ENCODE measurements at regions not wholly inside any gene's neighbourhood (a gene's known extent, or its start where the extent isn't known, plus 50 kb on each side); places are given as distances from the start of the nearest gene placed in this dataset.

- in situ Hi-C loops (cut with MboI) (no loop called here), intact Hi-C loops (cut with micrococcal nuclease) (no loop called here)
- Histone ChIP-seq H3K9me3 (replicated peaks; ENCODE audit: control insufficient read depth, insufficient read depth, low read depth, low read length) (no peaks in the 10 kb centered on the region), H3K79me2 (ENCODE audit: control insufficient read depth, insufficient read depth, low read length) (no peaks in the 10 kb centered on the region), H3K9me1 (ENCODE audit: control insufficient read depth, insufficient read depth, low read length) (no peaks in the 10 kb centered on the region), H2AFZ (ENCODE audit: low read depth, low read length) (no peak overlapping the region), H3K4me1 (replicated peaks in 1 of 2; ENCODE audit: control insufficient read depth in 2 of 2, insufficient read depth in 2 of 2, low read length in 2 of 2) (no peaks in the 10 kb centered on the region), H3K36me3 (ENCODE audit: control insufficient read depth, insufficient read depth, low read length) (no peaks in the 10 kb centered on the region), H3K9ac (ENCODE audit: insufficient read depth in 1 of 2, low read depth in 2 of 2, low read length in 2 of 2) (no peak overlapping the region), H3K27me3 (ENCODE audit: control insufficient read depth in 2 of 2, insufficient read depth in 2 of 2, low read length in 2 of 2) (no peaks in the 10 kb centered on the region), H3K4me3 (no peak overlapping the region), H3K4me2 (ENCODE audit: insufficient read depth, low read length) (no peak overlapping the region), H3K27ac (ENCODE audit: extremely low read depth, low read depth, low read length) (no peak overlapping the region), H4K20me1 (replicated peaks; ENCODE audit: control insufficient read depth, insufficient read depth, low read length) (no peaks in the 10 kb centered on the region)
- TF ChIP-seq UBTF (IDR thresholded peaks at IDR 0.05; ENCODE audit: borderline replicate concordance in 1 of 2, low read depth in 2 of 2, low read length in 2 of 2) (no peak), ESRRB (CRISPR knock-in tag; IDR thresholded peaks at IDR 0.05; ENCODE audit: borderline replicate concordance) (no peak), POLR2H (tag; IDR thresholded peaks at IDR 0.05; ENCODE audit: low read depth) (no peak), HLTF (IDR thresholded peaks at IDR 0.05) (no peak), ZNF24 (IDR thresholded peaks at IDR 0.05) (no peak), KDM5B (IDR thresholded peaks at IDR 0.05; ENCODE audit: insufficient replicate concordance, low read depth, low read length) (no peak), IFI16 (CRISPR knock-in tag; IDR thresholded peaks at IDR 0.05) (no peak), ZNF175 (CRISPR knock-in tag; IDR thresholded peaks at IDR 0.05; ENCODE audit: low read depth) (no peak), ZNF140 (CRISPR knock-in tag; IDR thresholded peaks at IDR 0.05) (no peak), BRF1 (IDR thresholded peaks at IDR 0.05; ENCODE audit: borderline replicate concordance, extremely low read depth, insufficient read length) (no peak)
- ATAC-seq, result no peak
- WGBS (ENCODE audit: insufficient coverage, low coverage, missing lambda C conversion rate), result 0% methylated on average over 1 of the region's 1 CpG
- DNase-seq (ENCODE audit: extremely low read depth in 1 of 4, low spot score in 3 of 4), result no peak
- ChIA-PET POLR2A (no interaction called here), CTCF (ENCODE audit: low intra/inter-chr PET ratio) (interaction anchor here (0.6 kb wide), 1 partner anchor 54 kb away, joined by 4 read pairs; no protein-coding TSS in a partner anchor)
- FAIRE-seq, result no peak
- BruUV-seq (replicated peaks), result no TSS peak
These were observed 460.2 kb downstream of the GBE1 start for GRCh38 chr3:81301230-81301629.

Data from K562 (cell line).